Coronary artery (tissue), 2 donors: ENCODE measurements at regions not wholly inside any gene's neighbourhood (a gene's known extent, or its start where the extent isn't known, plus 50 kb on each side); places are given as distances from the start of the nearest gene placed in this dataset.

Experiments
- DNase-seq: peaks from one replicate; pipeline ENCODE4 v3.0.0-alpha.2; 2017; ENCODE audit warnings: low spot score
- H3K27ac ChIP-seq, 2 donors: fragments of 200-600 bp; sonication (generic); one replicate each; pipeline ENCODE4 v1.5.1; 2016 to 2019
- H3K4me3 ChIP-seq: fragments of 200-600 bp; sonication (generic); 2 replicates; pipeline ENCODE4 v1.5.1; 2016; ENCODE audit warnings: mild to moderate bottlenecking, moderate library complexity
- TF ChIP-seq, protein P1 (sequence below): fragments of 200-600 bp; sonication (generic); IDR thresholded peaks from one replicate; pipeline ENCODE4 v1.5.1; 2019; ENCODE audit warnings: antibody characterized with exemption

DNA sequence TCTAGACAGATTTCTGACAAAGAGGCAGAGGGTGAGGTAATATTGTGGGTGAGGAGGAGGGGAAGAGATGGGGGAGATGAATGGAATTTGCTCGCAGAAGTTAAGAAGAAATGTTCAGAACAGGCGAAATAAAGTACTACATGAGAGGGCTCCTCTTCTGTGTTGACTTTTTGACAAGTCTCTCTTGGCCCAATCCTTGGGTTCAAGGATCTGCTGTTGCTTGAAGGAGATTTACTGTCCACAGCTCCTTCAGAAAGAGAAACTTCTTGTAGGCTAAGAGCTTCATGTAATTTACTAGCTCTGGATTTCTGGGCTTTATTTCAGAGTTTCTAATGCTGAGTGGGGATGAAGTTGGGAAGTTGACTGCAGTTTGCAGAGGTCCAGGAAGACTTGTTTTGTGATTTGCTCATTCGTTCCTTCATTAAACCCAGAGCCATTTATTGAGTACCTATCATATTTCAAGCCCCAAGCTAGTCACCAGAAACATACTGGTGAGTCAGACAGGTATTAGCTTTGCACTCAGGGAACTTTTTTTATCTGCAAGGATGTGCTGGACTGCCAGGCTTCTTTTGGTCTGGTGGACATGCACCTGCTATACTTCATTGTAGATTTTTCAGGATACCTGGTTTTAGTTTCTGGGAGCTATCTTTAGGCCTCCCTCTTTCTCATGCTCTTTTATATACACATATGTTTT is 402.9 kb upstream of the CLINT1 start:
- no peak overlapping the region for H3K4me3 ChIP-seq
- TF ChIP-seq, protein P1, sequence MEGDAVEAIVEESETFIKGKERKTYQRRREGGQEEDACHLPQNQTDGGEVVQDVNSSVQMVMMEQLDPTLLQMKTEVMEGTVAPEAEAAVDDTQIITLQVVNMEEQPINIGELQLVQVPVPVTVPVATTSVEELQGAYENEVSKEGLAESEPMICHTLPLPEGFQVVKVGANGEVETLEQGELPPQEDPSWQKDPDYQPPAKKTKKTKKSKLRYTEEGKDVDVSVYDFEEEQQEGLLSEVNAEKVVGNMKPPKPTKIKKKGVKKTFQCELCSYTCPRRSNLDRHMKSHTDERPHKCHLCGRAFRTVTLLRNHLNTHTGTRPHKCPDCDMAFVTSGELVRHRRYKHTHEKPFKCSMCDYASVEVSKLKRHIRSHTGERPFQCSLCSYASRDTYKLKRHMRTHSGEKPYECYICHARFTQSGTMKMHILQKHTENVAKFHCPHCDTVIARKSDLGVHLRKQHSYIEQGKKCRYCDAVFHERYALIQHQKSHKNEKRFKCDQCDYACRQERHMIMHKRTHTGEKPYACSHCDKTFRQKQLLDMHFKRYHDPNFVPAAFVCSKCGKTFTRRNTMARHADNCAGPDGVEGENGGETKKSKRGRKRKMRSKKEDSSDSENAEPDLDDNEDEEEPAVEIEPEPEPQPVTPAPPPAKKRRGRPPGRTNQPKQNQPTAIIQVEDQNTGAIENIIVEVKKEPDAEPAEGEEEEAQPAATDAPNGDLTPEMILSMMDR: no peak

DNA sequence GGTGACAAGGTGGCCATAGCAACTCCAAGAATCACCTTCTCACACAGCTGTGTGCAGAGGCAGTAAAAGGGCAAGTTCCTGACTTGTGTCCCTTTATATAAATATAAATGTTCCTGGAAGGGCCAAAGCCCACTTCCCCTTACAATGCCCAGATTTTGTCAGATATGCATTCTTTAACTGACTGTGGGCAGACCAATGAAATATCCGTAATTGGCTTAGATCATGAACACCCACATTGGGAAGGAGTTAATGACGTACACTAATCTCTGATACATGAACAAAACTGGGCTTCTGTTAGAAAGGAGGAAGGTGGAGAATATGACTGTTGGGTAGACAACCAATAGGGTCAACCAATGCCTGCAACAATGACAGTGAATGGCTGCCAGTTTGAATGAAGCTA is 397.2 kb upstream of the CLINT1 start:
- Histone ChIP-seq H3K27ac (no peak overlapping the region), H3K4me3 (no peak overlapping the region)
- no peak for DNase-seq
- TF ChIP-seq, protein P1: no peak

More for the DNA sequence above, 402.9 kb upstream of the CLINT1 start:
- no peak for DNase-seq
- no peak overlapping the region for H3K27ac ChIP-seq

DNA sequence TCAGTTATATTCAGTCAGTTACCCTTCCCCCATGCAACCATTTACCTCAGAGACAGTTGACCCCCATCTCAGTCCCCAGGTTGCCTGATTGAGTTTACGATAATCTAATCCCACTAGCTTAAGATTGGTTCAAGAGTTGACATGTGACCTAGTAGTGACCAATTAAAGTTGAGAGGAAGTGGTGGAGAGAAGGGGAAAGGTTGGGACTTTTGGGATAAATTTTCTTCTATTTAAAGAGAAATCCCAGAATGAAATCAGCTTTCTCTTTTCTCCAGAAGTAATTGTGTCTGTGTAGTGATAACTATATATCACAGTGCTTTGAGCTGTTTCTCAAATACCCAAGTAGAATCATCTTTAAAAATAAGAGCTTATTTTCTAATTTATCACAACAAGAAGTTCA is 396.7 kb upstream of the CLINT1 start:
- no peak overlapping the region for H3K27ac ChIP-seq
- DNase-seq: no peak
- no peak overlapping the region for H3K4me3 ChIP-seq
- TF ChIP-seq, protein P1: no peak

DNA sequence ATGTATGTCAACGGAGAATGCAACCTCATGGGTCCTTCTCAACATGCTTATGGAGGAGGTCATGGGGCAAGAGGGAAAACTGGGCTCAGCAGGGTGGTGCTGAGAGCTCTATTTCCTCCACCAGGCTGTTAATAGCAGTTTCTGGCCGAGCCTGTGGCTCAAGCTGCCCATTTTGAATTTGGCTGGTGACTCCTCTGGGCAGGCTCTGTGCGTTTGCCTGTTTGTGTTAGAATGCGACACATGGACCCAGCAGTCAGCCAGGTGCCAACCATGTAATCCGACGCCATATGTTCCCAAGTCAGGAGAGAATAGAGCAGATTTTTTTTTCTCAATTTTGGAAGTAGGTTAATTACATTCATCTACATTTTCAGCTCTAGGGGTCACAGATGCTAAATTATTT is 387.7 kb upstream of the CLINT1 start:
- H3K4me3 ChIP-seq: no peak overlapping the region
- DNase-seq: no peak
- TF ChIP-seq, protein P1: no peak
- H3K27ac ChIP-seq: no peak overlapping the region

DNA sequence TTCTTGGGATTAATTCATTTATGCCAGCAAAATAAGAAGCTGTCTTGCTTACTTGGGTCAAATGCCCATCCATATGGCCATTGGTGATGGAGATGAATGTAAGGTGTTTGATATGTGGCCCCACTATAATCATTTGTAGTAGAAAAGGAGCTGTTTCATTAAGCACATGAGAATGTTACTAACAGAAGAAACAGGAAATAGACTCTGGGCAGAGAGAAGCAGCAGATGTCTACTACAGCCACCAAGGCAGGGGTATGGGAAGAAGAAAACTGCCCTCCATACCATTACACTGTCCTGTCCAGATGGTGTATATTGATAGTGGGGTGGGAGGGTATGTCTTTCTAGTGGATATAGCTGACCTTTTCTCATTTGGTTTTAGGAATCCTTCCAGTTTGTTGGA is 386.6 kb upstream of the CLINT1 start:
- TF ChIP-seq, protein P1: no peak
- DNase-seq: no peak
- H3K4me3 ChIP-seq: no peak overlapping the region
- H3K27ac ChIP-seq: no peak overlapping the region

DNA sequence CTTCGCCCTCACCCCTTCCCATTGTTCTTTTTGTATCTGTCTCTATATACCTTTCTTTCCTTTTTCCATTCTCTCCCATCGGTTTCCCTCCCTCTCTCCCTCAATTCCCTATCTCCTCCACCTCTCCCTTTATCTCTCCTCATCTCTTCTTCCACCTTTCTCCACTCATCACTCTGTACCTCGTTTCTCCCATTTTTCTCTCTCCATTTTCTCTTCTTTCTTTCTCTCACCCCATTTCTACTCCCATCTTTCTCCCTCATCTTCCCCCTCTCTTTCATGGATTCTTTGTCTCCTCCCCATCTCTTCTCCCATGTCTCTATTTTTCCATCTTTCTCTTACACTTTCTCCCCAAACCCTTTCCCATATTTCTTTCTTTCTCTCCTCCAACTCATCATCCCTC is 385.9 kb upstream of the CLINT1 start:
- Histone ChIP-seq H3K27ac (no peak overlapping the region), H3K4me3 (no peak overlapping the region)
- TF ChIP-seq, protein P1: no peak
- DNase-seq: no peak

DNA sequence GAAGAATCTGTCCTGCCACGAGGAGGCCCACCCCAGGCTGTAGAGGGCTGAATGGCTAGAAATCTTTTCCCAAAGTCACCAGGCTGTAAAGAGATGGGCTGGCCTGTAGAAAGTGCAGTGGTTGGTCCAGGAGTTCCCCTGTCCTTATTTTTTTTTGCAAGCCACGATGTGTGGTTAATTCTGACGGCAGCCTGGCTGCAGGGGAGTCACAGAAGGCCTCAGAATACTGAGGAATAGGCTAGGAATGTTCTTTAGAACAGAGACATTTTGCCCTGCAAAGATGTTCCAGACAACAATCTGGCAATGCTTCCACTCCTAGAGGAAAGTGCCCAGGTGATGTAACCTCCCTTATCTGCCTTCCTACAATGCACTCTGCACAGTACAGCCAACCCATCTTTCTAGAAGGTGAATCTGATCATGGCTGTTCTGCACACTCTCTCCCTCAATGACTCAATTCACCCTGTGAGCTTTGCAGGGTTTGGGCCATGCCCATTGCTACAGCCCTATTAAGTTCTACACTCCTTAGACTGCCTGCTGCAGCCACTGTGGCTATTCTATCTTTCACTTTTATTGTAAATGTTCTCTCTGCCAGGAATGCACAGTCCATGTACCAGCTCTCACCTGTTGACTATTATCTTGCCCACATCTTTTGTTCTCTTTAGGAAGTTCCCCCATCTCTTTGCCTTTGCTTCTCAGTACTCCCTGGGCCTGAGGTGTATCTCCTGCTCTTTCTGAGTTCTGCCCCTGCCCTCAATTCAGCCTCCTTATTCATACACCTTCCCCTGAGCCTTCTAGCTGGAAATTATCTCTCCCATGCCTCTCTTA is 377.8 kb upstream of the CLINT1 start:
- no peak overlapping the region for H3K27ac ChIP-seq
- no peak for DNase-seq
- H3K4me3 ChIP-seq: no peak overlapping the region
- TF ChIP-seq, protein P1: no peak
